ENCODE measurements at regions not wholly inside any gene's neighbourhood (a gene's known extent, or its start where the extent isn't known, plus 50 kb on each side); places are given as distances from the start of the nearest gene placed in this dataset.

DNA sequence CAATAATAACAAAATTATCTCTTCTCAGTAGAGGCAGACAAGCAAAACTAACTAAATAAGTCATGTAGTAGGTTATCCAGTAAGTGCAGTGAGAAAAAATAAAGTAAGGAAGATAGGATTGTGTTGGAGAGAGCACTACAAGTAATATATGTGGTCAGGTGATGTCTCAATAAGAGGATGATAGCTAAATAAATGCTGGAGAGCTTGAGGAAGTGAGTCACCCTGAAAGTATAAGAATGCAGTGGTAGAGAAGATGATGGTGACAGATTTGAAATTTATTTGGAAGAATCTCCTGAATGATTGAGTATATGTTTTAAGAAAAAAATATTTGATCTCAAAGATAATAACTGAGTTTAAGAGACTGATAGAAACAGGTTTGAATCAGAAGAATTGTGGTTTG is 152.2 kb upstream of the PRR20A start:
- TF ChIP-seq, protein P1, sequence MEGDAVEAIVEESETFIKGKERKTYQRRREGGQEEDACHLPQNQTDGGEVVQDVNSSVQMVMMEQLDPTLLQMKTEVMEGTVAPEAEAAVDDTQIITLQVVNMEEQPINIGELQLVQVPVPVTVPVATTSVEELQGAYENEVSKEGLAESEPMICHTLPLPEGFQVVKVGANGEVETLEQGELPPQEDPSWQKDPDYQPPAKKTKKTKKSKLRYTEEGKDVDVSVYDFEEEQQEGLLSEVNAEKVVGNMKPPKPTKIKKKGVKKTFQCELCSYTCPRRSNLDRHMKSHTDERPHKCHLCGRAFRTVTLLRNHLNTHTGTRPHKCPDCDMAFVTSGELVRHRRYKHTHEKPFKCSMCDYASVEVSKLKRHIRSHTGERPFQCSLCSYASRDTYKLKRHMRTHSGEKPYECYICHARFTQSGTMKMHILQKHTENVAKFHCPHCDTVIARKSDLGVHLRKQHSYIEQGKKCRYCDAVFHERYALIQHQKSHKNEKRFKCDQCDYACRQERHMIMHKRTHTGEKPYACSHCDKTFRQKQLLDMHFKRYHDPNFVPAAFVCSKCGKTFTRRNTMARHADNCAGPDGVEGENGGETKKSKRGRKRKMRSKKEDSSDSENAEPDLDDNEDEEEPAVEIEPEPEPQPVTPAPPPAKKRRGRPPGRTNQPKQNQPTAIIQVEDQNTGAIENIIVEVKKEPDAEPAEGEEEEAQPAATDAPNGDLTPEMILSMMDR (IDR thresholded peaks at IDR 0.05) = no peak
- intact Hi-C loops (cut with DNase I) = no loop called here
- Histone ChIP-seq H3K4me3 (no peak overlapping the region), H3K27ac (no peak overlapping the region), H3K36me3 (no peaks in the 10 kb centered on the region), H3K4me1 (no peaks in the 10 kb centered on the region), H3K27me3 (no peaks in the 10 kb centered on the region), H3K9me3 (no peaks in the 10 kb centered on the region)
- ATAC-seq (no peak), DNase-seq (no peak)

DNA sequence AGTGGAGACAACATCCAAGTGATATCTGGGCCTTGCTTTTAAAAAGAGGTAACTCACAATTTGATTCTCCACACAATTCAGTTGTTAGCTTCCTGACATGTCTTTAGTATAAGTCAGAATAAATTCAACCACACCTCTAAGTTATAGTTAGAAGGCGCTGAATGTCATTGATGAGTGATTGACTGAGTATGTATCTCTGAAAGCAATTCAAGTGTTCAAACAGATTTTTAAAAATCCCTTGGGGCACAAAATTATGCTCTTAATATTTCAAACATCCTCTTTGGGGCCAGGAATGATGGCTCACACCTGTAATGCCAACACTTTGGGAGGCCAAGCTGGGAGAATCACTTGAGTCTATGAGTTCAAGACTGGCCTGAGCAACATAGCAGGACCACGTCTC is 137.0 kb upstream of the PRR20A start:
- TF ChIP-seq, protein P1 (IDR thresholded peaks at IDR 0.05) = no peak
- no peaks in the 10 kb centered on the region for H3K4me1 ChIP-seq
- no peaks in the 10 kb centered on the region for H3K27me3 ChIP-seq
- no peaks in the 10 kb centered on the region for H3K36me3 ChIP-seq
- no peak overlapping the region for H3K4me3 ChIP-seq
- no peak for DNase-seq
- intact Hi-C loops (cut with DNase I) = no loop called here
- no peaks in the 10 kb centered on the region for H3K9me3 ChIP-seq
- no peak overlapping the region for H3K27ac ChIP-seq
- ATAC-seq = no peak

DNA sequence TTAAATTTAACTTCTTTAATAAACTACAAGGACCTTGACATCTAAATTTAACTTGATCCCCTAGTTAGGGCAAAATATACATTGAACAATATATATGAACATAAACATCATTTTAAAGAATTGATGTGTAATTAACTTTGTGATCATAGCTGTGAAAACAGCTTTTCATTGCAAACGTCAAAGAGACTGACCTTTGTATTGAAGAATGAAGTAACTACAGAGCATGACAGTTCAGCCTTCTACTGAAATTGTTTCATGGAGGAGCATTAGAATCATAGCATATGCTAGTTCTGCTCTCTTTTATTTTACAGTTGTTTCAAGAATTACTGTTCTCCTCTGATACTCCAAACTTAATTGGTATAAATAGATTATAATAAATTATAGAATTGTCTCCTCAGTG is 123.4 kb upstream of the PRR20A start:
- Histone ChIP-seq H3K27me3 (no peaks in the 10 kb centered on the region), H3K9me3 (no peaks in the 10 kb centered on the region), H3K4me3 (no peak overlapping the region), H3K36me3 (no peaks in the 10 kb centered on the region), H3K4me1 (no peaks in the 10 kb centered on the region), H3K27ac (no peak overlapping the region)
- ATAC-seq (no peak), DNase-seq (no peak)
- TF ChIP-seq, protein P1 (IDR thresholded peaks at IDR 0.05) = no peak
- intact Hi-C loops (cut with DNase I) = no loop called here

DNA sequence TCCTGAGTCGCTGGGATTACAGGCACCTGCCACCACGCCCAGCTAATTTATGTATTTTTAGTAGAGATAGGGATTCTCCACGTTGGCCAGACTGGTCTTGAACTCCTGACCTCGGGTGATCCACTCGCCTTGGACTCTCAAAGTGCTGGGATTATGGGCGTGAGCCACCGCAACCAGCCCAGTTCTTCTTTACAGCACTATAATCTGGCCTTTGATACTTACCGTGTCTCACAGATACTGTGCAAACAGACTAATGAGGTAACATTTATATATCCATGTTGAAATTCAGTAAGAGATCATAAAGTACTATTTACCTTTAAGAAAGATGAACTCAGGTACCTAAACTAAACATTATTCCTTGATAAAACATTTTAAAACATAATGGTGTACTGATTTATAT is 121.8 kb upstream of the PRR20A start:
- intact Hi-C loops (cut with DNase I) = no loop called here
- no peaks in the 10 kb centered on the region for H3K4me1 ChIP-seq
- H3K4me3 ChIP-seq = no peak overlapping the region
- TF ChIP-seq, protein P1 (IDR thresholded peaks at IDR 0.05) = no peak
- no peaks in the 10 kb centered on the region for H3K9me3 ChIP-seq
- no peaks in the 10 kb centered on the region for H3K36me3 ChIP-seq
- DNase-seq (no peak), ATAC-seq (no peak)
- H3K27me3 ChIP-seq = no peaks in the 10 kb centered on the region
- no peak overlapping the region for H3K27ac ChIP-seq

DNA sequence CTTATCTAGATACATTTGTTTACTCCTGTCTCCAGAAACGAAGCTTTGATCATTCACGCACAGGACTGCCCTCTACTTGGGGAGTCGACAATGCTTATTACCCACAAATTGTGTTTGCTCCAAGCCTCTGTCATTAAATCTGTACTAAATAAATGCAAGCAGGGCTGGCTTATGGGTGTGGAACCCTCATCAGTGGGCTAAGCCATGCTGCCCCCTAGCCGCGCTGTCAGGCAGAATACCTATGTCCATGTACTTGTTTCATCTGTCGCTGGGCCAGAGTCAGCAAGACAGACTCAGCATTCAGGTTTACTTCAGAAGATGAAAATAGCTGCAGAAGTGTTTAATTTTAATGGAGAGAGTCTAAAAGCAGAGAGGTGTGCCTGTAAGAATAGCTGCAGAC is 110.0 kb upstream of the PRR20A start:
- H3K36me3 ChIP-seq = no peaks in the 10 kb centered on the region
- no peaks in the 10 kb centered on the region for H3K9me3 ChIP-seq
- no peak overlapping the region for H3K27ac ChIP-seq
- no peak for ATAC-seq
- H3K4me3 ChIP-seq = no peak overlapping the region
- H3K4me1 ChIP-seq = no peaks in the 10 kb centered on the region
- DNase-seq = no peak
- intact Hi-C loops (cut with DNase I) = no loop called here
- TF ChIP-seq, protein P1 (IDR thresholded peaks at IDR 0.05) = no peak
- H3K27me3 ChIP-seq = no peaks in the 10 kb centered on the region

DNA sequence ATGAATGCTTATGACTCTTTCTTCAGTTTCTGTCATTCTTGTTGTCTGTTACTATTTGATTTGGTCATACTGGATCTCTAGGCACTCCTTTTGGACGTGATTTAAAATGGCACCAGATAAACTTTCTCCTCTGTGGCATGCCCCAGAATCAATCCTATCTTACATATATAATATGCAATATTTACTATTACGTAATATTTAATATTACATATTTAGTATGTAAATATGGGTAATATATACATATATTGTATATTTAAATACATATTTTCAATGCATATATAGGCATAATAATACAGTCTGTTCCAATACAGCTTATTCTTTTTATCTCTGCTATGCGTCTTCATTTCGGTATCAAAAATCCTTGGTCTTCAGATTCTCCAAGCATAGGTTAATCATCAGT is 104.4 kb upstream of the PRR20A start:
- TF ChIP-seq, protein P1 (IDR thresholded peaks at IDR 0.05) = no peak
- Histone ChIP-seq H3K36me3 (no peaks in the 10 kb centered on the region), H3K4me1 (no peaks in the 10 kb centered on the region), H3K27me3 (no peaks in the 10 kb centered on the region), H3K9me3 (no peaks in the 10 kb centered on the region), H3K27ac (no peak overlapping the region), H3K4me3 (no peak overlapping the region)
- DNase-seq = no peak
- intact Hi-C loops (cut with DNase I) = no loop called here
- ATAC-seq = no peak

Measured in upper lobe of right lung (tissue), 1 donor.